Keratinocyte (primary cell): ENCODE measurements at regions not wholly inside any gene's neighbourhood (a gene's known extent, or its start where the extent isn't known, plus 50 kb on each side); places are given as distances from the start of the nearest gene placed in this dataset.

Experiments used
- DNase-seq: peaks from one replicate; pipeline ENCODE4 v3.0.0-alpha.2; 2011; ENCODE audit warnings: low read depth, missing footprints, low spot score
- FAIRE-seq: peaks from 2 replicates; lab custom pipeline; 2011; peaks lifted over from hg19 to GRCh38; lab: Jason Lieb, UNC
- H2AFZ ChIP-seq: 2 replicates; pipeline ENCODE4 v1.6.0; 2012; ENCODE audit warnings: low read length, control low read depth, inconsistent platforms; ENCODE audit not compliant: control insufficient read depth
- H3K27ac ChIP-seq: 2 replicates; pipeline ENCODE4 v1.5.1; 2011; ENCODE audit warnings: low read length; ENCODE audit not compliant: control insufficient read depth, insufficient read depth
- H3K27me3 ChIP-seq: 3 replicates; pipeline ENCODE4 v1.6.0; 2011; ENCODE audit warnings: low read length; ENCODE audit not compliant: control insufficient read depth, insufficient read depth; ENCODE audit errors: extremely low read depth
- H3K36me3 ChIP-seq, 2 experiments: 2 replicates in 1 of 2; 3 replicates in 1 of 2; pipeline ENCODE4 v1.5.1; 2011; ENCODE audit warnings: low read length in 2 of 2, mild to moderate bottlenecking in 1 of 2; ENCODE audit not compliant: control insufficient read depth in 2 of 2, insufficient read depth in 2 of 2; ENCODE audit errors: extremely low read depth in 1 of 2
- H3K4me1 ChIP-seq: 3 replicates; pipeline ENCODE4 v1.5.1; 2011; ENCODE audit warnings: low read length; ENCODE audit not compliant: control insufficient read depth, insufficient read depth; ENCODE audit errors: extremely low read depth
- H3K4me2 ChIP-seq: 3 replicates; pipeline ENCODE4 v1.6.0; 2011; ENCODE audit warnings: low read depth, low read length; ENCODE audit not compliant: control insufficient read depth, insufficient read depth; ENCODE audit errors: extremely low read depth
- H3K4me3 ChIP-seq, 3 experiments: fragments of 200-600 bp in 1 of 3; sonication (generic) in 1 of 3; 2 replicates in 2 of 3; 3 replicates in 1 of 3; pipeline ENCODE4 v1.5.1; 2011 to 2016; ENCODE audit warnings: low read length in 3 of 3, mild to moderate bottlenecking in 3 of 3, control low read depth in 2 of 3, inconsistent platforms in 1 of 3, low read depth in 1 of 3, mixed read lengths in 1 of 3, mixed run types in 1 of 3, moderate library complexity in 1 of 3; ENCODE audit not compliant: control insufficient read depth in 2 of 3, insufficient read depth in 2 of 3; ENCODE audit errors: extremely low read depth in 1 of 3
- H3K79me2 ChIP-seq: 2 replicates; pipeline ENCODE4 v1.6.0; 2012; ENCODE audit warnings: low read length; ENCODE audit not compliant: control insufficient read depth, insufficient read depth
- H3K9ac ChIP-seq: 3 replicates; pipeline ENCODE4 v1.6.0; 2011; ENCODE audit warnings: low read length; ENCODE audit not compliant: control insufficient read depth, insufficient read depth; ENCODE audit errors: extremely low read depth
- H3K9me1 ChIP-seq: 3 replicates; pipeline ENCODE4 v1.6.0; 2011; ENCODE audit warnings: low read length; ENCODE audit not compliant: control insufficient read depth, insufficient read depth; ENCODE audit errors: extremely low read depth
- H3K9me3 ChIP-seq: 2 replicates; pipeline ENCODE4 v1.5.1; 2012; ENCODE audit warnings: low read depth, low read length; ENCODE audit not compliant: control insufficient read depth
- H4K20me1 ChIP-seq: 3 replicates; pipeline ENCODE4 v1.6.0; 2011; ENCODE audit warnings: low read length; ENCODE audit not compliant: control insufficient read depth, insufficient read depth; ENCODE audit errors: extremely low read depth
- CTCF ChIP-seq, 3 experiments: IDR thresholded peaks in 1 of 3; conservative IDR thresholded peaks in 1 of 3; optimal IDR thresholded peaks in 1 of 3; 2 replicates in 2 of 3; 3 replicates in 1 of 3; pipeline versions ENCODE3 to v1.5.1; 2011; ENCODE audit warnings: low read length in 3 of 3, mild to moderate bottlenecking in 3 of 3, moderate library complexity in 2 of 3, control low read depth in 1 of 3, inconsistent platforms in 1 of 3; ENCODE audit not compliant: insufficient read depth in 2 of 3; ENCODE audit errors: extremely low read depth in 1 of 3
- EZH2 ChIP-seq: IDR thresholded peaks from one replicate; pipeline ENCODE4 v1.6.1; 2012; ENCODE audit warnings: inconsistent platforms, mild to moderate bottlenecking, low read length, moderate library complexity
- dilution Hi-C: fragments of 300-500 bp; cut with MboI; formaldehyde crosslinking; loops from one replicate; pipeline ENCODE4 v1.7.0; 2020; ENCODE audit warnings: low sequenced_read_pairs; ENCODE audit not compliant: extremely low pct_ligation_motif_present

- Histone ChIP-seq H3K9me3 (no peaks in the 10 kb centered on the region), H3K36me3 (no peaks in the 10 kb centered on the region), H3K4me3 (no peak overlapping the region), H2AFZ (no peak overlapping the region), H3K4me2 (no peak overlapping the region), H3K27ac (no peak overlapping the region), H3K79me2 (no peaks in the 10 kb centered on the region), H3K27me3 (no peaks in the 10 kb centered on the region), H4K20me1 (no peaks in the 10 kb centered on the region), H3K9ac (no peak overlapping the region), H3K4me1 (no peaks in the 10 kb centered on the region), H3K9me1 (no peaks in the 10 kb centered on the region)
- dilution Hi-C loops: no loop called here
- no peak for TF ChIP-seq CTCF (optimal IDR thresholded peaks at IDR 0.05 in 1 of 3, IDR thresholded peaks at IDR 0.05 in 1 of 3, conservative IDR thresholded peaks at IDR 0.05 in 1 of 3; ENCODE audit: extremely low read depth in 1 of 3, insufficient read depth in 2 of 3, low read length in 3 of 3)
- TF ChIP-seq EZH2: no peak
- FAIRE-seq: no peak
- DNase-seq: no peak
Observed at GRCh38 chr5:4981608-4982007, 158.5 kb upstream of the ADAMTS16 start.

GRCh38 chr5:4983701-4984100 is 156.4 kb upstream of the ADAMTS16 start:
- no peak overlapping the region for H3K27ac ChIP-seq
- no peaks in the 10 kb centered on the region for H3K27me3 ChIP-seq
- no peaks in the 10 kb centered on the region for H4K20me1 ChIP-seq
- no peaks in the 10 kb centered on the region for H3K79me2 ChIP-seq
- H3K4me2 ChIP-seq: no peak overlapping the region
- no peaks in the 10 kb centered on the region for H3K4me1 ChIP-seq
- TF ChIP-seq CTCF (optimal IDR thresholded peaks at IDR 0.05 in 1 of 3, IDR thresholded peaks at IDR 0.05 in 1 of 3, conservative IDR thresholded peaks at IDR 0.05 in 1 of 3; ENCODE audit: extremely low read depth in 1 of 3, insufficient read depth in 2 of 3, low read length in 3 of 3) (no peak), EZH2 (no peak)
- no peak overlapping the region for H3K9ac ChIP-seq
- H3K9me1 ChIP-seq: no peaks in the 10 kb centered on the region
- no peak for DNase-seq
- FAIRE-seq: no peak
- no peak overlapping the region for H3K4me3 ChIP-seq
- no peaks in the 10 kb centered on the region for H3K36me3 ChIP-seq
- H3K9me3 ChIP-seq: no peaks in the 10 kb centered on the region
- dilution Hi-C loops: no loop called here
- no peak overlapping the region for H2AFZ ChIP-seq
